Fibroblast of the aortic adventitia (primary cell): ENCODE measurements at regions not wholly inside any gene's neighbourhood (a gene's known extent, or its start where the extent isn't known, plus 50 kb on each side); places are given as distances from the start of the nearest gene placed in this dataset.

Experiments used
- DNase-seq: peaks from one replicate; pipeline ENCODE4 v3.0.0-alpha.2; 2010; ENCODE audit warnings: low read depth
- H3K4me3 ChIP-seq: 2 replicates; pipeline ENCODE4 v1.5.1; 2011; ENCODE audit warnings: low read depth, mild to moderate bottlenecking, control low read depth, low read length, moderate library complexity
- CTCF ChIP-seq: IDR thresholded peaks from 2 replicates; pipeline ENCODE4 v1.5.1; 2011; ENCODE audit warnings: mild to moderate bottlenecking, low read length, control low read depth, inconsistent platforms; ENCODE audit not compliant: insufficient read depth

GRCh38 chr4:164221631-164222030, 532.3 kb upstream of the SMIM31 start:
- no peak for DNase-seq
- no peak for TF ChIP-seq CTCF
- H3K4me3 ChIP-seq = no peak overlapping the region

GRCh38 chr4:164224871-164225270, 529.1 kb upstream of the SMIM31 start:
- TF ChIP-seq CTCF = no peak
- H3K4me3 ChIP-seq = no peak overlapping the region
- DNase-seq = no peak

DNA sequence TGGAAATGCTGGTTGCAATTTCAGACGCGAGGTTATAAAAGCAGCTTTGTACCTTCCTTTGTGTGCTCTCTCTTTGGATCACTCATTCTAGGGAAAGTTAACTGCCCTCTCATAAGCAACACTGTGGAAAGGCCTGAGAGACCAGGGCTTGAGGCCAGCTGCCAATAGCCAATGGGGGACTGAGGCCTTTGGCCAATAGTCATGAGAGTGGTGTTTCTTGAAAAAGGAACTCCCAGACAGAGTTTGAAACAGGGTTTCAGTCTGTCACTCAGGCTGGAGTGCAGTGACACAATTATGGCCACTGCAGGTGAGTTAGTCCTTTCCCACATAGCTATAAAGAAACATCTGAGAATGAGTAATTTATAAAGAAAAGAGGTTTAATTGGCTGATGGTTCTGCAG, 524.7 kb upstream of the SMIM31 start:
- no peak for DNase-seq
- no peak overlapping the region for H3K4me3 ChIP-seq
- no peak for TF ChIP-seq CTCF

- DNase-seq = no peak
- no peak for TF ChIP-seq CTCF
- no peak overlapping the region for H3K4me3 ChIP-seq
These were observed 514.5 kb upstream of the SMIM31 start for GRCh38 chr4:164239433-164239832.

DNA sequence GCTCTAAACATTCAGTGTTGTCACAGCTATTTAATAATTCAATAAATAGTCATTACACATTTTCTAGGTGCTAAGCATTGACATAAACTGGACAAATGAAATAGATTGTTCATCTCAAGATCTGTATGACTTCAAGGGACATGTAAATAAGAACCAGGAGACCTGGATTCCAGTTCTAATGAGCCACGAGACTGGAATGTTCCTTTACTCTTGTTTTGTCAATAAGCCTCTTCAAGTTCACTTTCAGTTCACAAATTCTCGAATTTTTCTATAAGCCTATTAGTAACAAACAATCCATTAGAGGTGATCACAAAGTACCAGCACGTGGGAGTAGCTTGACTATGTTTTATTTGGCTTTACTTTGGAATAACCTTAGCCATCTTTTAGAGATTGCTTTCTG, 514.0 kb upstream of the SMIM31 start:
- no peak for TF ChIP-seq CTCF
- no peak for DNase-seq

DNA sequence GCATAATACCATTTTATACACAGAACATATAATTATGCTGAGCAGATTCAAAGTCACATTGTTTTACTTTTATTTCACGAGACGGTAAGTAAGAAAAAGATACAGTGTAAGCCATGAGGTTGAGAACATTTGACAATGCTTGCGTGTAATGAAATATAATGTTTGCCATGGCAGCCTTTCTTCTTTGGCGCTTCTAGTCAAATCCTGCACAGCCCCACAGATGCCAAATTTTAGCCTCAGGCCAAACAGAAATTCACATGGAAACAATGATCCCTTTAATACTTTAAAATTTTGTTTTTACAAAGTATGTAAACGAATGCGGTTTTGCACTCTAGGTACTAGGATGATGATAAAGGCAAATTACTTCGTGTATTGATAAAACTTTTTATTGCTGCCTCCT, 502.7 kb upstream of the SMIM31 start:
- TF ChIP-seq CTCF = no peak
- DNase-seq = no peak
- H3K4me3 ChIP-seq = no peak overlapping the region

More for the DNA sequence above, 514.0 kb upstream of the SMIM31 start:
- H3K4me3 ChIP-seq = no peak overlapping the region

- no peak for DNase-seq
- no peak for TF ChIP-seq CTCF
- H3K4me3 ChIP-seq = no peak overlapping the region
These were observed 501.6 kb upstream of the SMIM31 start for GRCh38 chr4:164252286-164252685.
